C1 segment of cervical spinal cord (tissue), 14 donors: ENCODE measurements at regions not wholly inside any gene's neighbourhood (a gene's known extent, or its start where the extent isn't known, plus 50 kb on each side); places are given as distances from the start of the nearest gene placed in this dataset.

Source experiments
- DNase-seq, 14 donors: peaks; one replicate each; lab custom pipeline; 2025; lab: John Stamatoyannopoulos, UW

DNA sequence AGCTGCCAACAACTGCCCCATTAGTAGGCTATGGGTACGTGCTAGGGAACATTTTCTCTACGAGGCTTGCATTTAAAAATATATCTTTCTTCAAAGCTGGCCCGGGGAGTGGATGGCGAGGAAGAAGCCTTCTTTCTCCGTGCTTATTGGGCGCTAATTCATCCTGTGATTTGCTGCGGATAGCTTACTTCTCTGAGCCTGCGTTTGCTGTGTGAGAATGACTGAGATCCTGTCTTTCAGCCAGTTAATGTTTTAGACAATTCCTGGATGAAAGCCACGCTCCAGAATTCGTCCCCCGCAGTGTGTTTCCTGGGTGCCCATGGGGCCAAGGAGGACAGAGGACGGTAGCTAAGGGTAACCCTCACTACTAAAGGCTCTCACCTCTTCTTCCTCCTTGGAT lies 57.8 kb upstream of the TARBP1 start:
- no peak for DNase-seq

DNA sequence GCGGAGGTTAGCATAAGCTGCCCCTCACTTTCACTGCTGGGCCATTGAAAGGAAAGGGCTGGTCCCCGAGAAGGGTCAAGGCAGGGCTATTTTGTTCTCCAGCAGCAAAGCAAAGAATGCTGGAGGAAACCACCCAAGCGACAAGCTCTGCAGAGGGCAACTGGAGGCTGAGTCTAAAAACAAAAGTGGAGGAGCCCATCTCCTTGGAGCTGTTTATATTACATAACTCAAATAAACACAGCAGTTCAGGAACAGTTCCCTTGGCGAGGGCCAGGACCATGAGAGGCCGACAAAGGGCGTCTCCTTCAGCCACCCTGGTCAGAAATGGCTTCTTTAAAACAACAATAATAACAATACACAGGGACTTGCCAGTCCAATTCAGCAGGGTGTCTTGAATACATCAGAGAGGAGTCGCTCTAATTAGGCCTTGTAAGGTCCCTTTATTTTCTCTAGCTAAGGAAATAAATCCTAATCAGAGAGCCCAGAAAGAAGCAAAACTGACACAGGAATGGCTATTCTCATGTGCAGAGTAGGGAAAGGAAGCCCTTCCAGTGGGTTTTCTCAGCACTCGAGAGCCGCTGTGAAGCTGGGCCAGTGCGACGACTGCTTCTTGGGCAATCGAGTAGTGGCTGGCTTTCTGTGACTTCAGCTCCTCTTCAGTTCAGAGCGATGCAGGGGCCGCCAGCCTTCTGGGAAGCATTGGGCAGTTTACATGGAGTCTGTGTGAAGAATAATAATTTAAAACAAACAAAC lies 57.0 kb upstream of the TARBP1 start:
- DNase-seq, result peak in 4 of 14 donors; percentile 33 to 51 (median 48)

DNA sequence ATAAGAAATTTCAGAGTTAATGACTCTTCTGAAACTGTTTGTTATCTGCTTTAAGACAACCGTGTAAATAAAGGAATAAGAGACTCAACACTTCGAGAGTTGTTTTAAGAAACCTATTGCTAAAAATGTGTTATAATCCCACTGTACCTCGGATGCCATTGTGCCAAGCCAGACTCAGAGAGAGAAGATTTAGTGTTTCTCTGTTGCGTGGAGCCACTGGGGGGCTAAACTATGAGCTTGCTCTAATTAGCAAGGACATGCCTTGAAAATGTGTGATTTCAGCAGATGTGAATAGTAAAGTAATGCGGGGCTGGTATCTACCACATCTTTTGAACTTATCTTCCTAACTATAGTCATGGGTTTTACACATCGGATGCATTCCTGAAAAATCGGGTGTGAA lies 56.2 kb upstream of the TARBP1 start:
- no peak for DNase-seq

DNA sequence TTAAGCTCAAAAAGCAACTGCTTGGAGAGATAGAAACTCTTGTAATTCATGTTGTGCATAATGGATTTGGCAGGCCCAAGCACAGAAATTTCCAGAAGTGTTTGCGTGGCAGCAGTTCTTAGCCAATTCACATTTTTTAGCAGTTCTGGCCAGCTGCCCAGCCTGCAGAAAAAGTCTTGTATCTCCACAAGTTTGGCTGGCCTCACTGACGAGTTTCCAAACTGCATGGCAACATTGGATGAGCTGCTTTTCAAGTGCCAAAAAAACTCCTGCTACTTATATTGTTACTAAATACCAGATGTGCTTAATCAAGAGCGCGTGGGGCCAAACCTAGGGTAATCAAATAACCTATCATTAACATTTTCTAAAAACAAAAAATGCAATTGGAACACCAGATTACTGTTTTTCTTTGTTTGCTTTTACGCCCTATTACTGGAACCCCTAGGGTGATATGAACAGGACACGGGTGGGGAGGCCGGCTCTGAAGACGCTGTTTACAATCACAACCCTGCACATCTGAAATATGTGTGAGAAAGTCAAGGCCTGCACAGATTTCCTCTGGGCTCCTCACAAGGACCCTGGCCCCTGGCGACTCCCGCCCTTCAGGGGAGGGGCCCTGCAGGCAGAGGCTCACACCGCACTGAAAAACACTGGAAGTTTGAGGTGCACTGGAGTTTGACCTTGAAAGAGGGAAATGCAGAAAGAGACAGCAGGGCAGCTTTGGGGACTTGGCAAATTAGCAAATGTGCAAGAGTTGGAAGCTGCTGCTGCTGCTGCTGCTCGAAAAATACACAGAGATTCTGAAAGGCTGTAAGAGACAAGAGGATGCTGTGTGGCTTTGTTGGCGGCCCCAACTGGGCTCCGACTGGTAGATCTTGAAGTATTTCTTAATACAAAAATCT lies 55.2 kb upstream of the TARBP1 start:
- DNase-seq, result peak in 12 of 14 donors; percentile 31 to 84 (median 72)

DNA sequence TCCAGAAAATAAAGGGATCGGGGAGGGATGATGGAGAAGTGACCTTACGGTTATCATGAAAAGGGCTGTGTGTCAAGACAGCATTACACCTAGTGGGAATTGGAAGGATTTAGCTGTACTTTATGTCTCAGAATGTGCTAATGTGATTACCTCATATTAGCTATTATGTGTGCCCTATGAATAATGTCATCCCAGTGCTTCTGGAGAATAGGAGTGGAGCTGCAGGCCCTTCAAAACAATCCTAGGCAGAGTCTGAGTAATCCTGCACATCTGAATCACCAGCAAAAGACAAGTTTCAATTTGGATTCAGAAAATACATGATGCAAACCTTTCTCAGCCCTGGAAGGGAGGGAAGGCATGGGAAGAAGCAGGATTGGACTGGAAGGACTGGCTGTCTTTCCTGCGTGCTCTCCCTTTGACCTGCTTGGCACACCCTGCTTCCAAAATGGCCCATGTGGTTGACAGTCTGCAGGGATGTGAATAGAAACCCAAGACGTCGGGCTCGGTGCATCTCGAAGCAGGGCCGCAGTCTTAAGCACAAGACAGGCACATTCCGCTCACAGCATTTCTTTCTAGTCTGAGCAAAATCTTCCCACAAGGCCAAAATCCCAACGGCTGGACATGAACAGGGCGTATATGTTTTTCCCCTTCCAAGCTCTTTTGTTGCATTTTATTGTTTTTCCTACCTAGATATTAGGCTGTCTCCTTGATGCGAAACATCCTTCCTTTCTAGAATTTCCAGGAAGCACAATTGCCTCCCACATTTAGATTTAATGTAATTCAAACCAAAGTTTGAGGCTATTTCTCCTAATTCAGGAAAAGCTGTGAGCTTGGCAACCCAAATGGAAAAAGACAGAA lies 54.3 kb upstream of the TARBP1 start:
- DNase-seq, result peak in 9 of 14 donors; percentile 23 to 75 (median 47)

DNA sequence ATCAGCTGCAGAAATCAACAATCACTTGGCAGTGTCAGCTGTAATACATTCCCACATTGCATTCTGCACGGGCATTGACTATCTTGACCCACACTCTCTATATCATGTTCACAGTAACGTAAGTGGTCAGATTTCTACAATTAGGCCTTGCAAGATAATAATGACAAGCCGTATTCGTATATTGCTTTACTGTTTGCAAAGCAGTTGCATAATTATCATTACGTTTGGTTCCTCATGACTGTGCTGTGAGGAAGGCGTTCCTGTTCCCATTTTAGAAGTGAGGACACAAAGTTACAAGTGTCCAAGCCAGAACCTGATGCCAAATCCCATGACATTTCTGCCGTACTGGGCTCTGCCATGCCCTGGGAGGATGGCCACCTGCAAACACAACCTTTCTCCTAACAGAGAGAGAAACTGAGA lies 53.5 kb upstream of the TARBP1 start:
- DNase-seq, result peak in 9 of 14 donors; percentile 47 to 65 (median 54)

DNA sequence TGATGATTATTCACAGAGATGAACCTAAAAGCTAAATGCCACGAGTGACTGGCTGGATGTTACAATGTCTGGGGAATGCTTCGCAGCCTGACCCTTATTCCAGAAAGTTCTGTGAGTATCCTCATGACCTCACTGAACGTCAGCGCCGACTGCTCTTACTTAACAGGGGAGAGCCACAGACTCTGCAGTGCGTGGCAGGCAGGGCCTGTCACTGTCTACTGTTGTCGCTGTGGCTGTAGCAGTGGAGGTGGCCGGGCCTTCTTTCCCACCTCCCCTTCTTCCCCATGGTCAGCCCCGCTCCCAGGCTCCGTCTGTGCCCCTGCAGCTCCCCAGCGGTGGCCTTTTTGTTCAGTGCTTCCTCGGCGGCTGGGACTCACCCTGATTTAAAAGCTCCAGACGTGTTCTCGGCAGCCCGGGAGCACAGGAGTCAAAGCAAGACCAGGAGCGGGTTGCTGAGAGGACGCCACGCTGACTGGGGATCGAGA lies 52.2 kb upstream of the TARBP1 start:
- DNase-seq, result peak in 3 of 14 donors; percentile 49 to 70 (median 57)

DNA sequence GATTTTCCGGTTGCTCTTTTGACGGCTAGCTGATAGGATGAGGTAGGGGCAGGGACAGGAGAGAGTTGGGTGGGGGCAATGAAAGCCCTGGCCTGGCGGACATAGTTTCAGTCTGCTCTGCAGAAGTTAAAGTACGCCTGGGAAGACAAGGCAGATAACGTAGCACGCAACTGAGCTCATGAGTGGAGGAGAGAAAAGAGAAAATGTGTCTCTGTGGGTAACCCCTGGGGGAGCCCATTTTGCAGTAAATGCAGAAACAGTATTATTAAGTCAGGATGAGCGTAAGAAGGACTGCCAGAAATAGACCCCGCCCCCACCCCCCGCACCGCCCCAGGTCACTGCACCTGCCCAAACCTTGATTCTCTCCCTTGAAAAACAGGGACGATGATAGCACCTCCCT lies 51.7 kb upstream of the TARBP1 start:
- no peak for DNase-seq

DNA sequence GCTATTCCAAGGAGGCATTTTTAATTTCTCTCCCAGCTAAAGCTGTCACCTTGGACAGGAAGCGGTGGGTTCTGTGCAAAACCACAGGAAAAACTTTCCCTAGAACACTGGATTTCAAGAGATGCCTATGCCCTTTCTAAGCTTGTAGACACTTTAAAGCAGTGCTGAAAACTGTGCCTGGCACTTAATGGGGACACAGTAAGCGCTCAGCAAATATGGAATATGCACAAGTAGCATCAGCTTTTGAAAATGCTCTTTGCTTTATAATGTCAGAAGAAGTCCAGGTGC lies 50.9 kb upstream of the TARBP1 start:
- DNase-seq, result no peak

DNA sequence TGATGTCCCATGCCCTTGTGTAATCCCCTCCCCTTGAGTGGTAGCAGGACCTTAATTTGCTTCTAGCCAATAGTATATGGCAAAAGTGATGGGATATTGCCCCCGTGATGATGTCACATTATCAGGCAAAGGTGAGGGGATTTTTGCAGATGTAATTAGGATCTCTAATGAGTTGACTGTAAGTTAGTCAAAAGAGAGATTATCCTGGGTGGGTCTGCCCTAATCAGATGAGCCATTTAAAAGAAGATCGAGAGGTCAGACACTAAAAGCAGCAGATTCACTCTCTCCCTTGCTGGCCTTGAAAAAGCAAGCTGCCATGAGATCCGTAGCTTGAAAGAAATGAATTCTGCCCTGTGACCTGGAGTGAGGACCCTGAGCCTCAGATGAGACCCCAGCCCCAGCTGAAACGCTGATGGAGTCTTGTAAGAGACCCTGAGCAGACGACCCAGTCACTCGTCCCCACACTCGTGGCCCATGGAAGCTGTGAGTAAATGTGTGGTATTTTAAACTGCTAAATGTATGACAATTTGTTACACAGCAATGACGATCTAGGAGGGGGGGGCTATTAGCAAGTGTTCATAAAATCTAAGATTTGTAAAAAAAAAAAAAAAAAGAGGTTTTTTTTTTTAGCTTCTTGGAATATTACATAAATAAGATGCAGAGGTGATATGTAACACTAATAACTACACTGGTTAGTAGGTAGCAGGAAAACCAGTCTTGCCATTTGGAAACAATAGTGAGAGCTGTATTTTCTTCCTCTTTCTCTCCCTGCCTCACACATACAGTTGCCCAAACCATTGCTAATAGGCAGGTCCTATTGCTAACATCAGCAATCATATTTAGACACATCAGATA lies 50.3 kb upstream of the TARBP1 start:
- DNase-seq, result no peak
